MM.1S (cell line): ENCODE measurements at regions not wholly inside any gene's neighbourhood (a gene's known extent, or its start where the extent isn't known, plus 50 kb on each side); places are given as distances from the start of the nearest gene placed in this dataset.

Experiments
- DNase-seq: peaks from one replicate; pipeline ENCODE4 v3.0.0-alpha.2; 2015
- H2AFZ ChIP-seq: fragments of 300-600 bp; sonication (generic); 2 replicates; pipeline ENCODE4 v1.6.0; 2016; ENCODE audit warnings: antibody characterized with exemption, low read length
- H3F3A ChIP-seq: fragments of 300-600 bp; sonication (generic); 2 replicates; pipeline ENCODE4 v1.6.1; 2016; ENCODE audit warnings: mild to moderate bottlenecking, antibody characterized with exemption, low read length, moderate library complexity, mixed read lengths; ENCODE audit not compliant: insufficient read depth
- H3K27ac ChIP-seq: fragments of 300-600 bp; sonication (generic); 2 replicates; pipeline ENCODE4 v1.5.1; 2016; ENCODE audit warnings: mild to moderate bottlenecking, low read length
- H3K27me3 ChIP-seq: fragments of 300-600 bp; sonication (generic); replicated peaks from 2 replicates; pipeline ENCODE4 v1.6.0; 2016; ENCODE audit warnings: low read length; ENCODE audit not compliant: insufficient read depth
- H3K36me3 ChIP-seq: fragments of 300-600 bp; sonication (generic); replicated peaks from 2 replicates; pipeline ENCODE4 v1.6.1; 2016; ENCODE audit warnings: mild to moderate bottlenecking, low read length, mixed read lengths; ENCODE audit not compliant: insufficient read depth
- H3K4me1 ChIP-seq: fragments of 300-600 bp; sonication (generic); 2 replicates; pipeline ENCODE4 v1.6.1; 2016; ENCODE audit warnings: low read length, mixed read lengths
- H3K4me2 ChIP-seq: fragments of 300-600 bp; sonication (generic); 2 replicates; pipeline ENCODE4 v1.6.0; 2016; ENCODE audit warnings: low read depth, low read length
- H3K4me3 ChIP-seq: fragments of 300-600 bp; sonication (generic); 2 replicates; pipeline ENCODE4 v1.5.1; 2016; ENCODE audit warnings: low read length, mixed read lengths
- H3K79me2 ChIP-seq: fragments of 300-600 bp; sonication (generic); 2 replicates; pipeline ENCODE4 v1.6.1; 2016; ENCODE audit warnings: mixed run types, low read length, mixed read lengths
- H3K9ac ChIP-seq: fragments of 300-600 bp; sonication (generic); 2 replicates; pipeline ENCODE4 v1.6.1; 2016; ENCODE audit warnings: low read length, mixed read lengths
- H3K9me2 ChIP-seq: fragments of 300-600 bp; sonication (generic); replicated peaks from 2 replicates; pipeline ENCODE4 v1.6.1; 2016; ENCODE audit warnings: mild to moderate bottlenecking, low read length, mixed read lengths; ENCODE audit not compliant: insufficient read depth
- H3K9me3 ChIP-seq: fragments of 300-600 bp; sonication (generic); replicated peaks from 2 replicates; pipeline ENCODE4 v1.6.1; 2016; ENCODE audit warnings: mild to moderate bottlenecking, low read length, mixed read lengths; ENCODE audit not compliant: insufficient read depth
- H4K20me1 ChIP-seq: fragments of 300-600 bp; sonication (generic); 2 replicates; pipeline ENCODE4 v1.6.1; 2016; ENCODE audit warnings: mild to moderate bottlenecking, low read length, moderate library complexity, mixed read lengths; ENCODE audit not compliant: insufficient read depth
- CTCF ChIP-seq: fragments of 300-600 bp; sonication (generic); IDR thresholded peaks from 2 replicates; pipeline ENCODE4 v1.5.1; 2016; ENCODE audit warnings: antibody characterized with exemption, low read length, mixed read lengths
- EZH2 ChIP-seq: fragments of 300-600 bp; sonication (generic); optimal IDR thresholded peaks from 2 replicates; pipeline ENCODE3; 2017; ENCODE audit warnings: low read depth, mild to moderate bottlenecking, antibody characterized with exemption, low read length, mixed read lengths
- EZH2phosphoT487 ChIP-seq: fragments of 300-600 bp; sonication (generic); IDR thresholded peaks from 2 replicates; pipeline ENCODE4 v1.6.1; 2018; ENCODE audit warnings: antibody characterized with exemption, low read length

GRCh38 chr21:31490443-31490842, 146.4 kb upstream of the TIAM1 start:
- TF ChIP-seq CTCF (no peak), EZH2phosphoT487 (no peak), EZH2 (no peak)
- DNase-seq: no peak
- H3K9me3 ChIP-seq: no peaks in the 10 kb centered on the region
- H3F3A ChIP-seq: no peaks in the 10 kb centered on the region
- no peaks in the 10 kb centered on the region for H3K36me3 ChIP-seq
- no peaks in the 10 kb centered on the region for H4K20me1 ChIP-seq
- no peaks in the 10 kb centered on the region for H3K27me3 ChIP-seq
- no peak overlapping the region for H3K27ac ChIP-seq
- no peak overlapping the region for H2AFZ ChIP-seq
- no peaks in the 10 kb centered on the region for H3K9me2 ChIP-seq
- no peak overlapping the region for H3K4me3 ChIP-seq
- H3K79me2 ChIP-seq: peaks cover 76% of the 10 kb centered on the region
- no peak overlapping the region for H3K4me2 ChIP-seq
- H3K9ac ChIP-seq: no peak overlapping the region
- peaks cover 3% of the 10 kb centered on the region; the same call in 1 of the 2 replicates for H3K4me1 ChIP-seq

GRCh38 chr21:31489726-31490125, 145.7 kb upstream of the TIAM1 start:
- H3K9ac ChIP-seq: no peak overlapping the region
- peaks cover 77% of the 10 kb centered on the region for H3K79me2 ChIP-seq
- H3K4me1 ChIP-seq: peaks cover 3% of the 10 kb centered on the region; the same call in 1 of the 2 replicates
- H3F3A ChIP-seq: no peaks in the 10 kb centered on the region
- H3K27ac ChIP-seq: no peak overlapping the region
- H3K4me2 ChIP-seq: no peak overlapping the region
- no peaks in the 10 kb centered on the region for H3K36me3 ChIP-seq
- no peak overlapping the region for H2AFZ ChIP-seq
- DNase-seq: no peak
- TF ChIP-seq EZH2phosphoT487: no peak
- TF ChIP-seq EZH2: no peak
- no peak for TF ChIP-seq CTCF
- H3K27me3 ChIP-seq: no peaks in the 10 kb centered on the region
- H3K9me2 ChIP-seq: no peaks in the 10 kb centered on the region
- no peaks in the 10 kb centered on the region for H3K9me3 ChIP-seq
- H3K4me3 ChIP-seq: no peak overlapping the region
- H4K20me1 ChIP-seq: no peaks in the 10 kb centered on the region

GRCh38 chr21:31489014-31489413, 145.0 kb upstream of the TIAM1 start:
- H3K4me3 ChIP-seq: no peak overlapping the region
- no peaks in the 10 kb centered on the region for H3K9me3 ChIP-seq
- H3K9ac ChIP-seq: no peak overlapping the region
- H3K79me2 ChIP-seq: peaks cover 77% of the 10 kb centered on the region
- no peak for DNase-seq
- H3K4me2 ChIP-seq: no peak overlapping the region
- no peaks in the 10 kb centered on the region for H3K36me3 ChIP-seq
- H3K27ac ChIP-seq: no peak overlapping the region
- no peaks in the 10 kb centered on the region for H4K20me1 ChIP-seq
- no peaks in the 10 kb centered on the region for H3K9me2 ChIP-seq
- H3F3A ChIP-seq: no peaks in the 10 kb centered on the region
- H3K4me1 ChIP-seq: peaks cover 3% of the 10 kb centered on the region; the same call in 1 of the 2 replicates
- no peak overlapping the region for H2AFZ ChIP-seq
- no peaks in the 10 kb centered on the region for H3K27me3 ChIP-seq
- no peak for TF ChIP-seq CTCF
- no peak for TF ChIP-seq EZH2
- no peak for TF ChIP-seq EZH2phosphoT487
